MM.1S (cell line): ENCODE measurements at regions not wholly inside any gene's neighbourhood (a gene's known extent, or its start where the extent isn't known, plus 50 kb on each side); places are given as distances from the start of the nearest gene placed in this dataset.

Experiments used
- EZH2 ChIP-seq: fragments of 300-600 bp; sonication (generic); optimal IDR thresholded peaks from 2 replicates; pipeline ENCODE3; 2017; ENCODE audit warnings: low read depth, mild to moderate bottlenecking, antibody characterized with exemption, low read length, mixed read lengths
- TF ChIP-seq, protein P1 (sequence below): fragments of 300-600 bp; sonication (generic); IDR thresholded peaks from 2 replicates; pipeline ENCODE4 v1.5.1; 2016; ENCODE audit warnings: antibody characterized with exemption, low read length, mixed read lengths

DNA sequence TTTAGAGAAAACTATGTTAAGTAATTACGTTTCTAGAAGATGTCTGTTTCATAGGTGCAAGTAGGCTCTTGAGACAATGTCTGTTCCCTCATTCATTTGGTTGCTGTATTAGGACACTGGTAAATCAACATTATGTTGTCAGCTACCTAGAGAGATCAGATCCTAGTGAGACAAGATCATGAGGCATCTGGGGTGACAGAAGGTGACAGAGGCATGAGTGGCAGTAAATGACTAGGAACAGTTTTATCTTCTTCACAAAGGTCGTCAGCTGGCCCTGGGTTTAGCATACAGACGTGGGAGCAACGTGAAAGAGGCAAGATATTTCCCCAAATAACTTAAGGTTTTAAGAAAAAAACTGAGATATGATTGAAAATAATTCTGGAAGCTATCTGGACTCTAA, 1926.3 kb upstream of the WWC1 start:
- TF ChIP-seq, protein P1, sequence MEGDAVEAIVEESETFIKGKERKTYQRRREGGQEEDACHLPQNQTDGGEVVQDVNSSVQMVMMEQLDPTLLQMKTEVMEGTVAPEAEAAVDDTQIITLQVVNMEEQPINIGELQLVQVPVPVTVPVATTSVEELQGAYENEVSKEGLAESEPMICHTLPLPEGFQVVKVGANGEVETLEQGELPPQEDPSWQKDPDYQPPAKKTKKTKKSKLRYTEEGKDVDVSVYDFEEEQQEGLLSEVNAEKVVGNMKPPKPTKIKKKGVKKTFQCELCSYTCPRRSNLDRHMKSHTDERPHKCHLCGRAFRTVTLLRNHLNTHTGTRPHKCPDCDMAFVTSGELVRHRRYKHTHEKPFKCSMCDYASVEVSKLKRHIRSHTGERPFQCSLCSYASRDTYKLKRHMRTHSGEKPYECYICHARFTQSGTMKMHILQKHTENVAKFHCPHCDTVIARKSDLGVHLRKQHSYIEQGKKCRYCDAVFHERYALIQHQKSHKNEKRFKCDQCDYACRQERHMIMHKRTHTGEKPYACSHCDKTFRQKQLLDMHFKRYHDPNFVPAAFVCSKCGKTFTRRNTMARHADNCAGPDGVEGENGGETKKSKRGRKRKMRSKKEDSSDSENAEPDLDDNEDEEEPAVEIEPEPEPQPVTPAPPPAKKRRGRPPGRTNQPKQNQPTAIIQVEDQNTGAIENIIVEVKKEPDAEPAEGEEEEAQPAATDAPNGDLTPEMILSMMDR = no peak
- TF ChIP-seq EZH2 = no peak
